ENCODE measurements at regions not wholly inside any gene's neighbourhood (a gene's known extent, or its start where the extent isn't known, plus 50 kb on each side); places are given as distances from the start of the nearest gene placed in this dataset.

GRCh38 chr5:114702731-114703130 is 340.9 kb downstream of the KCNN2 start:
- ATAC-seq: no peak
- H3K4me1 ChIP-seq: no peaks in the 10 kb centered on the region
- no peaks in the 10 kb centered on the region for H3K9me3 ChIP-seq
- H3K36me3 ChIP-seq: no peaks in the 10 kb centered on the region
- H3K4me3 ChIP-seq: no peak overlapping the region
- TF ChIP-seq, protein P1, sequence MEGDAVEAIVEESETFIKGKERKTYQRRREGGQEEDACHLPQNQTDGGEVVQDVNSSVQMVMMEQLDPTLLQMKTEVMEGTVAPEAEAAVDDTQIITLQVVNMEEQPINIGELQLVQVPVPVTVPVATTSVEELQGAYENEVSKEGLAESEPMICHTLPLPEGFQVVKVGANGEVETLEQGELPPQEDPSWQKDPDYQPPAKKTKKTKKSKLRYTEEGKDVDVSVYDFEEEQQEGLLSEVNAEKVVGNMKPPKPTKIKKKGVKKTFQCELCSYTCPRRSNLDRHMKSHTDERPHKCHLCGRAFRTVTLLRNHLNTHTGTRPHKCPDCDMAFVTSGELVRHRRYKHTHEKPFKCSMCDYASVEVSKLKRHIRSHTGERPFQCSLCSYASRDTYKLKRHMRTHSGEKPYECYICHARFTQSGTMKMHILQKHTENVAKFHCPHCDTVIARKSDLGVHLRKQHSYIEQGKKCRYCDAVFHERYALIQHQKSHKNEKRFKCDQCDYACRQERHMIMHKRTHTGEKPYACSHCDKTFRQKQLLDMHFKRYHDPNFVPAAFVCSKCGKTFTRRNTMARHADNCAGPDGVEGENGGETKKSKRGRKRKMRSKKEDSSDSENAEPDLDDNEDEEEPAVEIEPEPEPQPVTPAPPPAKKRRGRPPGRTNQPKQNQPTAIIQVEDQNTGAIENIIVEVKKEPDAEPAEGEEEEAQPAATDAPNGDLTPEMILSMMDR (IDR thresholded peaks at IDR 0.05): no peak
- intact Hi-C loops (cut with DNase I): no loop called here
- 78 to 87% methylated on average over 1 of the region's 1 CpG for WGBS, 2 donors
- H3K27ac ChIP-seq: no peak overlapping the region
- H3K27me3 ChIP-seq: no peaks in the 10 kb centered on the region
- DNase-seq: no peak

GRCh38 chr5:114702136-114702535 is 340.3 kb downstream of the KCNN2 start:
- 64 to 66% methylated on average over 3 of the region's 3 CpGs for WGBS, 2 donors
- H3K27ac ChIP-seq: no peak overlapping the region
- no peaks in the 10 kb centered on the region for H3K27me3 ChIP-seq
- intact Hi-C loops (cut with DNase I): no loop called here
- TF ChIP-seq, protein P1 (IDR thresholded peaks at IDR 0.05): no peak
- DNase-seq (no peak), ATAC-seq (no peak)
- no peaks in the 10 kb centered on the region for H3K4me1 ChIP-seq
- peaks cover 0 to 1% (median 0%) of the 10 kb centered on the region in 11 donors for H3K9me3 ChIP-seq
- no peaks in the 10 kb centered on the region for H3K36me3 ChIP-seq
- no peak overlapping the region for H3K4me3 ChIP-seq

DNA sequence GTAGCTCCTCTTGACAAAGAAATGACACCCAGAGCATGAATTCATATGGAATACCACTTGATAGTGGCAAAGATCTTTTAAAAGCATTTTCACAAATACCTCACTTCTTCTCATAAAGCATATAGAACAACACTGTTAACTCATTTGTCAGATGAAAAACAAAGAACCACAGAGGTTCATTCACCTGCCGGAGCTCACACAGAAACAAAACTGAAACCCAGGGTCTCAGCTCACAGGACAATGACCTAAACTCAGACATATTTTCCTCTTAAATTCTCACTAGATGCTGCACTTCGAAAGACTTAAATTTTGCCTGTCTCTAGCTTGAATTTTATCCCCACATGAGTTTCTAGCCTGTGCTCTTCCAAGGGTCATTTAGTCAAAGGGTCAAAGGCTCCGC is 339.0 kb downstream of the KCNN2 start:
- ATAC-seq (no peak), DNase-seq (no peak)
- Histone ChIP-seq H3K4me1 (no peaks in the 10 kb centered on the region), H3K36me3 (no peaks in the 10 kb centered on the region), H3K27ac (no peak overlapping the region), H3K27me3 (no peaks in the 10 kb centered on the region), H3K9me3 (peaks cover 0 to 5% (median 0%) of the 10 kb centered on the region in 11 donors), H3K4me3 (no peak overlapping the region)
- WGBS, 2 donors: 85 to 86% methylated on average over 3 of the region's 3 CpGs
- TF ChIP-seq, protein P1 (IDR thresholded peaks at IDR 0.05): no peak
- intact Hi-C loops (cut with DNase I): no loop called here

GRCh38 chr5:114695292-114695904 is 333.5 kb downstream of the KCNN2 start:
- Histone ChIP-seq H3K27me3 (no peaks in the 10 kb centered on the region), H3K9me3 (peaks cover 0 to 18% (median 5%) of the 10 kb centered on the region in 11 donors), H3K4me3 (no peak overlapping the region), H3K27ac (no peak overlapping the region), H3K36me3 (no peaks in the 10 kb centered on the region), H3K4me1 (no peaks in the 10 kb centered on the region)
- DNase-seq: no peak
- intact Hi-C loops (cut with DNase I): no loop called here
- WGBS, 2 donors: 91 to 93% methylated on average over 27 of the region's 27 CpGs
- ATAC-seq: no peak
- TF ChIP-seq, protein P1 (IDR thresholded peaks at IDR 0.05): no peak
